K562 (cell line): ENCODE measurements at regions not wholly inside any gene's neighbourhood (a gene's known extent, or its start where the extent isn't known, plus 50 kb on each side); places are given as distances from the start of the nearest gene placed in this dataset.

Experiments used
- ARID2 ChIP-seq: fragments of 450-650 bp; IDR thresholded peaks from 2 replicates; pipeline ENCODE4 v1.6.1; 2017; ENCODE audit warnings: antibody characterized with exemption, mild to moderate bottlenecking
- ARNT ChIP-seq, 2 experiments: fragments of 450-650 bp; IDR thresholded peaks; 2 replicates each; pipeline ENCODE4 v1.6.1; 2016; ENCODE audit warnings: mild to moderate bottlenecking in 1 of 2
- CHD4 ChIP-seq: fragments of 200-600 bp; sonication (generic); IDR thresholded peaks from 3 replicates; pipeline ENCODE4 v1.6.1; 2012; ENCODE audit warnings: low read depth, mild to moderate bottlenecking, mixed read lengths, low read length, inconsistent platforms; ENCODE audit not compliant: insufficient read depth, insufficient replicate concordance, poor library complexity, severe bottlenecking
- CTCF ChIP-seq, 3 experiments: IDR thresholded peaks in 2 of 3; conservative IDR thresholded peaks in 1 of 3; 2 replicates each; pipeline ENCODE4 v1.5.1; 2011 to 2012; ENCODE audit warnings: low read length in 3 of 3, mild to moderate bottlenecking in 3 of 3, control low read depth in 2 of 3, improper control_type of control experiment in 1 of 3, inconsistent platforms in 1 of 3, low read depth in 1 of 3, mixed read lengths in 1 of 3, moderate library complexity in 1 of 3; ENCODE audit not compliant: insufficient read depth in 2 of 3
- E2F1 ChIP-seq: sonication (generic); formaldehyde crosslinking; IDR thresholded peaks from 2 replicates; pipeline ENCODE4 v1.8.1; 2023; ENCODE audit warnings: mild to moderate bottlenecking, missing genetic modification reagents, moderate library complexity
- GTF2A2 ChIP-seq: IDR thresholded peaks from 2 replicates; pipeline ENCODE4 v1.6.1; 2016; ENCODE audit warnings: mild to moderate bottlenecking, missing genetic modification characterization, missing compliant biosample characterization
- HMGXB4 ChIP-seq: sonication (generic); formaldehyde crosslinking; IDR thresholded peaks from 2 replicates; pipeline ENCODE4 v1.8.1; 2023; ENCODE audit warnings: mild to moderate bottlenecking, missing genetic modification reagents
- MIER1 ChIP-seq: fragments of 450-650 bp; IDR thresholded peaks from 2 replicates; pipeline ENCODE4 v1.6.1; 2016; ENCODE audit warnings: antibody characterized with exemption, mild to moderate bottlenecking, low read depth
- PATZ1 ChIP-seq: fragments of 250-450 bp; sonication (Bioruptor Pico); IDR thresholded peaks from 2 replicates; pipeline ENCODE4 v1.5.0; 2020; ENCODE audit warnings: mild to moderate bottlenecking, borderline replicate concordance
- POU5F1 ChIP-seq: fragments of 150-350 bp; IDR thresholded peaks from 2 replicates; pipeline ENCODE4 v1.6.1; 2014; ENCODE audit warnings: borderline replicate concordance, low read length, low read depth, mild to moderate bottlenecking; ENCODE audit not compliant: partially characterized antibody
- SAFB ChIP-seq: fragments of 200-400 bp; formaldehyde crosslinking; IDR thresholded peaks from 2 replicates; pipeline ENCODE4 v1.6.1; 2017; ENCODE audit warnings: low read depth, low read length, borderline replicate concordance
- SMARCA4 ChIP-seq: fragments of 450-650 bp; IDR thresholded peaks from 2 replicates; pipeline ENCODE4 v1.6.1; 2016
- SUPT5H ChIP-seq: fragments of 450-650 bp; IDR thresholded peaks from 2 replicates; pipeline ENCODE4 v1.6.1; 2016
- TAL1 ChIP-seq: fragments of 450-650 bp; IDR thresholded peaks from 2 replicates; pipeline ENCODE4 v1.6.1; 2016; ENCODE audit warnings: mild to moderate bottlenecking
- TCF15 ChIP-seq: fragments of 250-450 bp; sonication (Bioruptor Pico); IDR thresholded peaks from 2 replicates; pipeline ENCODE4 v1.8.0; 2022; ENCODE audit warnings: moderate library complexity, mild to moderate bottlenecking, inconsistent platforms
- TFAM ChIP-seq: fragments of 250-450 bp; sonication (Bioruptor Pico); conservative IDR thresholded peaks from 2 replicates; pipeline ENCODE4 v1.5.0; 2021; ENCODE audit warnings: mild to moderate bottlenecking, moderate library complexity
- ZNF12 ChIP-seq: sonication (generic); formaldehyde crosslinking; IDR thresholded peaks from 2 replicates; pipeline ENCODE4 v1.4.0; 2020; ENCODE audit warnings: mild to moderate bottlenecking, missing genetic modification reagents

GRCh38 chr15:94844538-94845389, 613.4 kb downstream of the MCTP2 start (continued):
- TF ChIP-seq E2F1 (CRISPR knock-in tag) = no peak
- no peak for TF ChIP-seq PATZ1
- no peak for TF ChIP-seq ZNF12
- TF ChIP-seq TFAM (CRISPR knock-in tag) = no peak
- TF ChIP-seq ARNT (IDR thresholded peaks at IDR 0.05) = no peak
- no peak; the same call in 1 of the 2 replicates for TF ChIP-seq TAL1
- no peak for TF ChIP-seq ARID2
- TF ChIP-seq SUPT5H = peak; percentile 56
- no peak for TF ChIP-seq GTF2A2 (tag)
- TF ChIP-seq SAFB = peak; percentile 94
- TF ChIP-seq SMARCA4 = no peak
- TF ChIP-seq HMGXB4 = no peak
- TF ChIP-seq POU5F1 = no peak
- TF ChIP-seq TCF15 (CRISPR knock-in tag) = no peak
- no peak for TF ChIP-seq CHD4
- TF ChIP-seq CTCF (IDR thresholded peaks at IDR 0.05 in 2 of 3, conservative IDR thresholded peaks at IDR 0.05 in 1 of 3; ENCODE audit: insufficient read depth in 2 of 3, low read depth in 1 of 3, low read length in 3 of 3) = peak; percentile 32 to 46 (median 34); a peak in 5 of 6 replicates
- TF ChIP-seq MIER1 = no peak
